HG02610 (cell line): ENCODE measurements at regions not wholly inside any gene's neighbourhood (a gene's known extent, or its start where the extent isn't known, plus 50 kb on each side); places are given as distances from the start of the nearest gene placed in this dataset.

Experiments
- ATAC-seq: cut with Tn5 transposase; IDR thresholded peaks from one replicate; pipeline ENCODE4 v1.9.1; 2021; ENCODE audit warnings: mild to moderate bottlenecking, moderate library complexity; ENCODE audit not compliant: unreplicated experiment

- ATAC-seq: no peak
These were observed 123.6 kb upstream of the IPO9 start for GRCh38 chr1:201705389-201705788.

- no peak for ATAC-seq
These were observed 122.8 kb upstream of the IPO9 start for GRCh38 chr1:201706109-201706508.

GRCh38 chr1:201707027-201707426 is 121.9 kb upstream of the IPO9 start:
- no peak for ATAC-seq

- ATAC-seq: no peak
These were observed 121.3 kb upstream of the IPO9 start for GRCh38 chr1:201707656-201708055.

GRCh38 chr1:201708085-201708512 is 120.9 kb upstream of the IPO9 start:
- no peak for ATAC-seq

GRCh38 chr1:201708691-201709090 is 120.3 kb upstream of the IPO9 start:
- ATAC-seq: no peak

- peak; percentile 75 for ATAC-seq
These were observed 119.2 kb upstream of the IPO9 start for GRCh38 chr1:201709564-201710295.

- ATAC-seq: no peak
These were observed 118.0 kb upstream of the IPO9 start for GRCh38 chr1:201710632-201711597.

- ATAC-seq: no peak
These were observed 117.1 kb upstream of the IPO9 start for GRCh38 chr1:201711811-201712210.

GRCh38 chr1:201712387-201713085 is 116.4 kb upstream of the IPO9 start:
- ATAC-seq: no peak

- ATAC-seq: no peak
These were observed 115.7 kb upstream of the IPO9 start for GRCh38 chr1:201713086-201713810.

GRCh38 chr1:201714542-201715329 is 114.2 kb upstream of the IPO9 start:
- ATAC-seq: no peak

- no peak for ATAC-seq
These were observed 113.6 kb upstream of the IPO9 start for GRCh38 chr1:201715351-201715750.

GRCh38 chr1:201715801-201716741 is 112.9 kb upstream of the IPO9 start:
- peak; percentile 56 for ATAC-seq

- no peak for ATAC-seq
These were observed 112.2 kb upstream of the IPO9 start for GRCh38 chr1:201716742-201717135.

GRCh38 chr1:201717286-201717685 is 111.7 kb upstream of the IPO9 start:
- no peak for ATAC-seq

- no peak for ATAC-seq
These were observed 110.4 kb upstream of the IPO9 start for GRCh38 chr1:201718346-201719202.
